WERI-Rb-1 (cell line): ENCODE measurements at regions not wholly inside any gene's neighbourhood (a gene's known extent, or its start where the extent isn't known, plus 50 kb on each side); places are given as distances from the start of the nearest gene placed in this dataset.

Experiments
- DNase-seq: peaks from one replicate; pipeline ENCODE4 v3.0.0-alpha.2; 2020
- H3K27ac ChIP-seq: fragments of 250-450 bp; sonication (Bioruptor Pico); 2 replicates; pipeline ENCODE4 v1.5.1; 2020; ENCODE audit warnings: mild to moderate bottlenecking, moderate library complexity
- H3K27me3 ChIP-seq: fragments of 250-450 bp; sonication (Bioruptor Pico); 2 replicates; pipeline ENCODE4 v1.5.1; 2021; ENCODE audit warnings: mild to moderate bottlenecking, low read depth, moderate library complexity; ENCODE audit not compliant: insufficient read depth, severe bottlenecking
- H3K36me3 ChIP-seq: fragments of 250-450 bp; sonication (Bioruptor Pico); 2 replicates; pipeline ENCODE4 v1.5.1; 2020; ENCODE audit warnings: mild to moderate bottlenecking, moderate library complexity
- H3K4me3 ChIP-seq: 2 replicates; pipeline ENCODE4 v1.5.1; 2011; ENCODE audit warnings: low read depth, mild to moderate bottlenecking, control low read depth, low read length
- H3K9me3 ChIP-seq: fragments of 250-450 bp; sonication (Bioruptor Pico); 2 replicates; pipeline ENCODE4 v1.5.1; 2021; ENCODE audit warnings: mild to moderate bottlenecking, moderate library complexity; ENCODE audit not compliant: severe bottlenecking
- CTCF ChIP-seq: IDR thresholded peaks from 2 replicates; pipeline ENCODE4 v1.5.1; 2011; ENCODE audit warnings: low read depth, mild to moderate bottlenecking, control low read depth, inconsistent platforms, low read length

DNA sequence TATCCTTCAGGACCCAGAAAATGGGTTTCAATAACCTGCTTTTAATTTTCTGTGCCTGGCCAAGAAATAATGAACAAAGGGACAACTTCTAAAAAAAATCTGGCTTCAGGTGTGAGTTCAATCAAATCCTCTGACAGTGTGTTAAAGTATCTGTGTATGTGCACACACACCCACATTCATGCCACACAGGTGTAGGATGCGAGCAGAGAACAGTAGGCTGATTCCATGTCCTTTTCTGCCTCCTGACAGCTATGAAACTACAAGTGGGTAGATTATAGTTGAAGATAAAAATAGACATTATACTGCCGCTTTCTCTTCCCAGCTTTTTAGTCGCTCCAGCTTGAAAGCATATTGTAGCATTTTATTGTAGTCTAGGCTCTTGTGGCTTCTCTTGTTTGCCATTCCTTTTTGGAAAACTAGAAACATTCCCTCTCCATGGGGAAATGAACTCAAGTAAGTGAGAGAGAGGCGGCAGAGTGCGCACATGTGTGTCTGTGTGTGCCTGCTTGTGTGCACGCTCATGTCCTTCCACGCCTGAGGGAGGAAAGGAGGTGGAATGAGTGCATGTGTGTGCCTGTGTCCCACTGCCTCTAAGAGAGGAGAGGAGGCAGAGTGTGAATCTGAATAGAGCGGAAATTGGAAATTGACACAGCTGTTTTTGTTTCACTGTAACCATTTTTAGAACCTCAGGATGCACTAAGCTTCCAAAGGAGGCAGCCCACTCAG, 273.0 kb downstream of the ELAVL2 start:
- H3K27ac ChIP-seq = no peak overlapping the region
- no peak for TF ChIP-seq CTCF
- H3K4me3 ChIP-seq = no peak overlapping the region
- DNase-seq = no peak
- no peaks in the 10 kb centered on the region for H3K9me3 ChIP-seq
- no peaks in the 10 kb centered on the region for H3K36me3 ChIP-seq
- H3K27me3 ChIP-seq = no peaks in the 10 kb centered on the region

DNA sequence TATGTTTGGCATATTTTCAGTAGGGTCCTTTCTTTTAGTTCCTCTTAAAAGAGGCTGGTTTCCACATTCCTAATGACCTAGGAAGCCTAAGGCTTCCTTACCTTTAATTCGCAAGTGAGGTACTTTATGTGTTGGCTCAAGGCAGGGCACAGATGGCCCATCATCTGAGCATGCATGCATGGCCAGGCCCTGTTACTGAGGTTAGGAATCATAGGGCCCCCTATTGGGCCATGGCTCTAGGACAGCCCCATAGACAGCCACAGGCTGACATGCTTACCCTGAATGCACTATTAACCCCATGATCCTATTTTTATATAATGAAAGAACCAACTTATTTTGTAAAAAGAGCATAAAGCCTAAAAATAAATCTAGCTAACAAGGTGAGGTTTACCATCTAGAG, 271.4 kb downstream of the ELAVL2 start:
- no peak overlapping the region for H3K4me3 ChIP-seq
- no peaks in the 10 kb centered on the region for H3K36me3 ChIP-seq
- H3K27me3 ChIP-seq = no peaks in the 10 kb centered on the region
- peak; percentile 31; the same call in 1 of the 2 replicates for TF ChIP-seq CTCF
- H3K9me3 ChIP-seq = no peaks in the 10 kb centered on the region
- peak; percentile 43 for DNase-seq
- no peak overlapping the region for H3K27ac ChIP-seq

DNA sequence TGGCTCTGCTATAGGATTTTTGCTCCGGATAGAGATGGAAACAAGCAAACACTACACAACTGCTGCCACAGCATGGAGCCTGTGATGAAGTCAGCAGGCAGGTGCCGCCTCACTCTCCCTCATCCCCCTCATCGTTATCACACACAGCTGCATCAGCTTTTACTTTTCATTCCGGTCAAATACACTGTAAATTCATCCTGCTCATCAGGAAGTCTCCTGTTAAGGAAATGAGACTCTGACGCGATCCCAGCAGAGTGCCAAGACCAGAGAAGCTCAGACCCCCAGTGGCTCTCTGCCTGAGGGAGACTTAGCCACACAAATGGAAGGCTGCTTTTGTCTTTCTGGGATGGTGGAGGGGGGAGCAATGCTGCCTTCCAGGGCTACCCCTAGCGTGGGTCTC, 270.2 kb downstream of the ELAVL2 start:
- H3K27me3 ChIP-seq = no peaks in the 10 kb centered on the region
- no peak overlapping the region for H3K27ac ChIP-seq
- DNase-seq = no peak

GRCh38 chr9:23556459-23556858, 269.6 kb downstream of the ELAVL2 start:
- no peak overlapping the region for H3K4me3 ChIP-seq
- H3K36me3 ChIP-seq = no peaks in the 10 kb centered on the region
- H3K27ac ChIP-seq = no peak overlapping the region
- DNase-seq = no peak
- H3K9me3 ChIP-seq = no peaks in the 10 kb centered on the region
- no peaks in the 10 kb centered on the region for H3K27me3 ChIP-seq
- no peak for TF ChIP-seq CTCF

More for the DNA sequence above, 270.2 kb downstream of the ELAVL2 start:
- H3K9me3 ChIP-seq = no peaks in the 10 kb centered on the region
- no peaks in the 10 kb centered on the region for H3K36me3 ChIP-seq
- no peak overlapping the region for H3K4me3 ChIP-seq
- no peak for TF ChIP-seq CTCF

DNA sequence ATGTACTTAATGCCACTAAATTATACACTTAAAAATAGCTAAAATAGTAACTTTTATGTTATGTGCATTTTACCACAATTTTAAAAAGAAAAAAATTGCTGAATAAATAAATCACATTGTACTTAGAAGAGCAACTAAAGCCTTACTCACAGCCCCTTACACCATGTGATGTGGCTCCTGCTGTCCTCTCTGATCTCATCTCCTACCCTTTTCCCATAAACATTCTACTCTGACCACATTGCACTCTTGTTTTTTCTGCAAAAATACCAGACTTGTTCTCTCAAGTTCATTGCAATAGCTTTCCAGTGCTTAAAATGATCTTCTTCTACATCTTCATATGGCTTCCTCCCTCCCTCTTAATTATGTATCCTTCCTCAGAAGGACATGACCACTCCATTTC, 268.4 kb downstream of the ELAVL2 start:
- no peak for DNase-seq
- no peak for TF ChIP-seq CTCF
- H3K27me3 ChIP-seq = no peaks in the 10 kb centered on the region

DNA sequence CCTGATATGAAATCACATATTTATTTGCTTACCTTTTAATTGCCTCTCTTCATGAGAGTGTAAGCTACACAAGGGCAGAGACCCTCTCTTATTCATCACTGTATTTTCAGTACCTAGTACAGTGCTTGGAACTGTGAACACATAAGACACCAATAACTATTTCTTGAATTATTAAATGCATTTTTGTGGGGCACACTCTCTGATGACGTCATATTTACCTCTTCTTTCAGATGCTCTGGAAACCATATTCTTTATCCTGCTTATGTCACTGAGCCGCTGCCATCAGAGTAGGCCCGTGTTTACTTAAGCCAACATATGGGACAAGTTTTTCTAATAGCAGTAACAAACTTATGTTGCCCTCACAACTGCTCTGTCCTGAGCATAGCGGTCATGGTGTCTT, 266.5 kb downstream of the ELAVL2 start:
- H3K4me3 ChIP-seq = no peak overlapping the region
- H3K36me3 ChIP-seq = no peaks in the 10 kb centered on the region
- no peaks in the 10 kb centered on the region for H3K27me3 ChIP-seq
- no peaks in the 10 kb centered on the region for H3K9me3 ChIP-seq
- H3K27ac ChIP-seq = no peak overlapping the region
- TF ChIP-seq CTCF = no peak
- no peak for DNase-seq

More for the DNA sequence above, 268.4 kb downstream of the ELAVL2 start:
- no peaks in the 10 kb centered on the region for H3K9me3 ChIP-seq
- H3K27ac ChIP-seq = no peak overlapping the region
- H3K4me3 ChIP-seq = no peak overlapping the region
- no peaks in the 10 kb centered on the region for H3K36me3 ChIP-seq
